COLO668 (cell line): ENCODE measurements at regions not wholly inside any gene's neighbourhood (a gene's known extent, or its start where the extent isn't known, plus 50 kb on each side); places are given as distances from the start of the nearest gene placed in this dataset.

Experiments used
- DNase-seq: peaks from one replicate; lab custom pipeline; 2025; ENCODE audit not compliant: unreplicated experiment; lab: John Stamatoyannopoulos, UW

GRCh38 chr17:5784791-5785190, 200.5 kb upstream of the NLRP1 start:
- DNase-seq, result no peak

- no peak for DNase-seq
Observed at GRCh38 chr17:5785338-5785737, 201.0 kb upstream of the NLRP1 start.

GRCh38 chr17:5785867-5786509, 201.7 kb upstream of the NLRP1 start:
- no peak for DNase-seq

GRCh38 chr17:5786510-5786875, 202.2 kb upstream of the NLRP1 start:
- no peak for DNase-seq

- DNase-seq, result no peak
Observed at GRCh38 chr17:5788266-5788900, 204.1 kb upstream of the NLRP1 start.

GRCh38 chr17:5789528-5789927, 205.2 kb upstream of the NLRP1 start:
- no peak for DNase-seq

GRCh38 chr17:5793157-5793556, 208.8 kb upstream of the NLRP1 start:
- DNase-seq, result no peak

- DNase-seq, result no peak
Observed at GRCh38 chr17:5793899-5794298, 209.6 kb upstream of the NLRP1 start.

GRCh38 chr17:5794385-5794784, 210.1 kb upstream of the NLRP1 start:
- DNase-seq, result no peak

GRCh38 chr17:5794881-5795506, 210.7 kb upstream of the NLRP1 start:
- DNase-seq, result no peak

GRCh38 chr17:5797447-5798050, 213.2 kb upstream of the NLRP1 start:
- no peak for DNase-seq

- no peak for DNase-seq
Observed at GRCh38 chr17:5798094-5798493, 213.8 kb upstream of the NLRP1 start.

- no peak for DNase-seq
Observed at GRCh38 chr17:5800131-5800530, 215.8 kb upstream of the NLRP1 start.

GRCh38 chr17:5800646-5801045, 216.3 kb upstream of the NLRP1 start:
- no peak for DNase-seq

GRCh38 chr17:5804251-5804650, 219.9 kb upstream of the NLRP1 start:
- DNase-seq, result no peak

- no peak for DNase-seq
Observed at GRCh38 chr17:5809056-5809455, 224.7 kb upstream of the NLRP1 start.

GRCh38 chr17:5809580-5810188, 225.4 kb upstream of the NLRP1 start:
- DNase-seq, result no peak

- no peak for DNase-seq
Observed at GRCh38 chr17:5812590-5812989, 228.3 kb upstream of the NLRP1 start.

- no peak for DNase-seq
Observed at GRCh38 chr17:5813357-5813756, 229.0 kb upstream of the NLRP1 start.

- no peak for DNase-seq
Observed at GRCh38 chr17:5815396-5815795, 231.1 kb upstream of the NLRP1 start.

- DNase-seq, result no peak
Observed at GRCh38 chr17:5816491-5817070, 232.3 kb upstream of the NLRP1 start.
